ENCODE measurements at regions not wholly inside any gene's neighbourhood (a gene's known extent, or its start where the extent isn't known, plus 50 kb on each side); places are given as distances from the start of the nearest gene placed in this dataset.

DNA sequence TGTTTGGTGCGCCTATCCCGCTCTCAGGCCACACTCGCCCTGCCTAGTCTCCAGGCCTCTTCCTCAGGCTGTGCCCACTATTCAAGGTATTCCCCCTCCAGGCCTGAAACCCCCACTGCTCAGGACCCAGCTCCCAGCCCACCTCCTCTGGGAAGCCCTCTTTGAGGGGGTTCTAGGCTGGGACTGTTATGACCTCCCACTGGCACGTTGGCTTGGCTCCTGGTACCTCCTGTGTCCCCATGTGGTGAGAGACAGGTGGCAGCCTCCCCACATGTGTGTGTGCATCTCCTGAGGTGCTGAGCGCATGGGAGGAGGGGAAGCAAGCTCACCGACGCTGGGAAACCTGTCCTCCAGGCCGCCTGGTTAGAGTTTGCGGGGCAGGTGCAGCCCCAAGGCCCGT, 82.5 kb downstream of the EDN3 start:
- Histone ChIP-seq H3K9me3 (ENCODE audit: insufficient read depth, low read length) (no peaks in the 10 kb centered on the region), H3K36me3 (ENCODE audit: insufficient read depth, insufficient read length, low read length) (no peaks in the 10 kb centered on the region), H3K4me1 (ENCODE audit: insufficient read depth, insufficient read length) (peaks cover 5% of the 10 kb centered on the region), H3K9ac (ENCODE audit: insufficient read length, low read depth) (no peak overlapping the region), H3K27me3 (ENCODE audit: insufficient read depth, insufficient read length) (peaks cover 6% of the 10 kb centered on the region), H3K4me3 (ENCODE audit: insufficient read length, low read depth) (no peak overlapping the region)
- no peak for DNase-seq (ENCODE audit: low read depth, low spot score)
- TF ChIP-seq YY1 (IDR thresholded peaks at IDR 0.05; ENCODE audit: insufficient read depth, insufficient read length) (no peak), SUZ12 (IDR thresholded peaks at IDR 0.05; ENCODE audit: extremely low read depth, insufficient read depth, insufficient read length) (no peak), ZNF274 (IDR thresholded peaks at IDR 0.05; ENCODE audit: low read depth, low read length) (no peak)

DNA sequence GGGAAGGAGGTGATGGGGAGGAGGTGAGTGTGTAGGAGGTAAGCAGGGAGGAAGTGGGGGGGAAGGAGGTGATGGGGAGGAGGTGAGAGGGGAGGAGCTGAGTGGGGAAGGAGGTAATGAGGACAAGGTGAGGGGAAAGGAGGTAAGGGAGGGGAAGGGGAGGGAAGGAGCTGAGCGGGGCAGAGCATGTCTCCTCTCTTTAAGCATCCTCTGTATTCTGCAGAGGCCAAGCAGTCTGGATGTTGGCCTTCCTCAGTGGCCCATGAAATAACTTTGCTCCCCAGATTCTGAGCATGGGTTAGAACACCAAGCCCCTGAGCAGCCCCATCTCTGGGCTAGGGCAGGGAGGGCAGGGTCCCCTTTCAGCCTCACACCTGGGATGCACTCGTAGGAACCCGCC, 84.6 kb downstream of the EDN3 start:
- Histone ChIP-seq H3K36me3 (ENCODE audit: insufficient read depth, insufficient read length, low read length) (no peaks in the 10 kb centered on the region), H3K4me1 (ENCODE audit: insufficient read depth, insufficient read length) (peaks cover 5% of the 10 kb centered on the region), H3K9me3 (ENCODE audit: insufficient read depth, low read length) (no peaks in the 10 kb centered on the region), H3K9ac (ENCODE audit: insufficient read length, low read depth) (no peak overlapping the region), H3K27me3 (ENCODE audit: insufficient read depth, insufficient read length) (peaks cover 6% of the 10 kb centered on the region), H3K4me3 (ENCODE audit: insufficient read length, low read depth) (no peak overlapping the region)
- no peak for DNase-seq (ENCODE audit: low read depth, low spot score)
- no peak for TF ChIP-seq ZNF274 (IDR thresholded peaks at IDR 0.05; ENCODE audit: low read depth, low read length)
- TF ChIP-seq SUZ12 (IDR thresholded peaks at IDR 0.05; ENCODE audit: extremely low read depth, insufficient read depth, insufficient read length): no peak
- no peak for TF ChIP-seq YY1 (IDR thresholded peaks at IDR 0.05; ENCODE audit: insufficient read depth, insufficient read length)

DNA sequence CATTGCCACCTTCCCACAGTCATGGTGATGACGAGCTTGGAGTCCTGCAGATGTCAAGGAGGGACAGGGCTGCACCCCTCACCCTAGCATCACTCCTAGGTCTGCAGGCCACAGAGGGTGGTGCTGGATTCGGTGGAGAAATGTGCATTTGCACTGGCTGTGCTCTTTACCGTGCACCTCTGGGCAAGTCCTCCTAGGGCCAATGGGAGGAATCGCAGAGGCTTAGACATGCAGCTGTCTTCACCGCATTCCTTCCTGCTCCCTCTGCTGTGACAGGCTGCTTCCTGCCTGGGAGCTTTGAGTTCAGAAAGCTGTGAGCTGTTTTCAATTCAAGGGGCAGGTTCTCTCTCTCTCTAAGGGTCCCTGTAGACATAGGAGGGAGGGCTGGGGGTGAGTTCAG, 85.1 kb downstream of the EDN3 start:
- peaks cover 6% of the 10 kb centered on the region for H3K27me3 ChIP-seq (ENCODE audit: insufficient read depth, insufficient read length)
- H3K36me3 ChIP-seq (ENCODE audit: insufficient read depth, insufficient read length, low read length): no peaks in the 10 kb centered on the region
- TF ChIP-seq ZNF274 (IDR thresholded peaks at IDR 0.05; ENCODE audit: low read depth, low read length) (no peak), SUZ12 (IDR thresholded peaks at IDR 0.05; ENCODE audit: extremely low read depth, insufficient read depth, insufficient read length) (no peak), YY1 (IDR thresholded peaks at IDR 0.05; ENCODE audit: insufficient read depth, insufficient read length) (no peak)
- H3K9ac ChIP-seq (ENCODE audit: insufficient read length, low read depth): no peak overlapping the region
- no peak overlapping the region for H3K4me3 ChIP-seq (ENCODE audit: insufficient read length, low read depth)
- DNase-seq (ENCODE audit: low read depth, low spot score): peak; percentile 48
- H3K9me3 ChIP-seq (ENCODE audit: insufficient read depth, low read length): no peaks in the 10 kb centered on the region
- H3K4me1 ChIP-seq (ENCODE audit: insufficient read depth, insufficient read length): peaks cover 5% of the 10 kb centered on the region

DNA sequence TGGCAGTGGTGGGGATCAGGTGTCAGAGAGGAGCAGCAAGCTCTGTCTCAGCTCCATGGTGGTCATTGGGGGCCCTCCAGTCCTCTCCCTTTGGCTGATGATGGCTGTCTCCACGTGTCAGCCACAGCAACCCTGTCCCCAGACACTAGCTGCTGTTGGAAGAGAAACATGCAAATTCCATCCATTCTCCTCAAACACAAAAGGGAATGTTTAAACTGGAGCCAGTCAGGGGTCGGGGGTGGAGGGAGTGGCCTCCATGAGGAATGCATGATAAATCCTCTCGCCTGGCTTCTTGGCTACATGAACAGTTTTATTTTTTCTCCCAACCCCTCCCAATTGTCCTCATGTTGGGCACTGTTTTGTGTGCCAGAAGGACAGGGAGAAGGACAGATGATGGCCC, 86.4 kb downstream of the EDN3 start:
- Histone ChIP-seq H3K9ac (ENCODE audit: insufficient read length, low read depth) (no peak overlapping the region), H3K36me3 (ENCODE audit: insufficient read depth, insufficient read length, low read length) (no peaks in the 10 kb centered on the region), H3K27me3 (ENCODE audit: insufficient read depth, insufficient read length) (no peaks in the 10 kb centered on the region), H3K9me3 (ENCODE audit: insufficient read depth, low read length) (no peaks in the 10 kb centered on the region), H3K4me1 (ENCODE audit: insufficient read depth, insufficient read length) (peaks cover 9% of the 10 kb centered on the region), H3K4me3 (ENCODE audit: insufficient read length, low read depth) (no peak overlapping the region)
- DNase-seq (ENCODE audit: low read depth, low spot score): peak; percentile 52
- TF ChIP-seq ZNF274 (IDR thresholded peaks at IDR 0.05; ENCODE audit: low read depth, low read length): no peak
- TF ChIP-seq SUZ12 (IDR thresholded peaks at IDR 0.05; ENCODE audit: extremely low read depth, insufficient read depth, insufficient read length): no peak
- TF ChIP-seq YY1 (IDR thresholded peaks at IDR 0.05; ENCODE audit: insufficient read depth, insufficient read length): no peak

GRCh38 chr20:59387891-59388290, 87.5 kb downstream of the EDN3 start:
- Histone ChIP-seq H3K9me3 (ENCODE audit: insufficient read depth, low read length) (no peaks in the 10 kb centered on the region), H3K27me3 (ENCODE audit: insufficient read depth, insufficient read length) (no peaks in the 10 kb centered on the region), H3K36me3 (ENCODE audit: insufficient read depth, insufficient read length, low read length) (no peaks in the 10 kb centered on the region), H3K9ac (ENCODE audit: insufficient read length, low read depth) (no peak overlapping the region), H3K4me1 (ENCODE audit: insufficient read depth, insufficient read length) (peaks cover 13% of the 10 kb centered on the region), H3K4me3 (ENCODE audit: insufficient read length, low read depth) (no peak overlapping the region)
- no peak for DNase-seq (ENCODE audit: low read depth, low spot score)
- TF ChIP-seq ZNF274 (IDR thresholded peaks at IDR 0.05; ENCODE audit: low read depth, low read length) (no peak), YY1 (IDR thresholded peaks at IDR 0.05; ENCODE audit: insufficient read depth, insufficient read length) (no peak), SUZ12 (IDR thresholded peaks at IDR 0.05; ENCODE audit: extremely low read depth, insufficient read depth, insufficient read length) (no peak)

- TF ChIP-seq ZNF274 (IDR thresholded peaks at IDR 0.05; ENCODE audit: low read depth, low read length) (no peak), SUZ12 (IDR thresholded peaks at IDR 0.05; ENCODE audit: extremely low read depth, insufficient read depth, insufficient read length) (no peak), YY1 (IDR thresholded peaks at IDR 0.05; ENCODE audit: insufficient read depth, insufficient read length) (no peak)
- Histone ChIP-seq H3K4me3 (ENCODE audit: insufficient read length, low read depth) (no peak overlapping the region), H3K27me3 (ENCODE audit: insufficient read depth, insufficient read length) (no peaks in the 10 kb centered on the region), H3K36me3 (ENCODE audit: insufficient read depth, insufficient read length, low read length) (no peaks in the 10 kb centered on the region), H3K9ac (ENCODE audit: insufficient read length, low read depth) (no peak overlapping the region), H3K4me1 (ENCODE audit: insufficient read depth, insufficient read length) (peaks cover 13% of the 10 kb centered on the region), H3K9me3 (ENCODE audit: insufficient read depth, low read length) (no peaks in the 10 kb centered on the region)
- no peak for DNase-seq (ENCODE audit: low read depth, low spot score)
These were observed 88.0 kb downstream of the EDN3 start for GRCh38 chr20:59388402-59388801.

GRCh38 chr20:59390437-59390836, 90.0 kb downstream of the EDN3 start:
- no peaks in the 10 kb centered on the region for H3K9me3 ChIP-seq (ENCODE audit: insufficient read depth, low read length)
- no peaks in the 10 kb centered on the region for H3K36me3 ChIP-seq (ENCODE audit: insufficient read depth, insufficient read length, low read length)
- H3K9ac ChIP-seq (ENCODE audit: insufficient read length, low read depth): no peak overlapping the region
- H3K27me3 ChIP-seq (ENCODE audit: insufficient read depth, insufficient read length): no peaks in the 10 kb centered on the region
- no peak overlapping the region for H3K4me3 ChIP-seq (ENCODE audit: insufficient read length, low read depth)
- DNase-seq (ENCODE audit: low read depth, low spot score): no peak
- no peak for TF ChIP-seq ZNF274 (IDR thresholded peaks at IDR 0.05; ENCODE audit: low read depth, low read length)
- no peak for TF ChIP-seq YY1 (IDR thresholded peaks at IDR 0.05; ENCODE audit: insufficient read depth, insufficient read length)
- no peak for TF ChIP-seq SUZ12 (IDR thresholded peaks at IDR 0.05; ENCODE audit: extremely low read depth, insufficient read depth, insufficient read length)
- peaks cover 8% of the 10 kb centered on the region for H3K4me1 ChIP-seq (ENCODE audit: insufficient read depth, insufficient read length)
